Activated gamma-delta T cell (primary cell): ENCODE measurements at regions not wholly inside any gene's neighbourhood (a gene's known extent, or its start where the extent isn't known, plus 50 kb on each side); places are given as distances from the start of the nearest gene placed in this dataset.

Source experiments
- DNase-seq: peaks from one replicate; lab custom pipeline; 2025; lab: John Stamatoyannopoulos, UW

- no peak for DNase-seq
These were observed 760.9 kb upstream of the WWC1 start for GRCh38 chr5:167530548-167530947.

GRCh38 chr5:167533814-167534795 lies 757.3 kb upstream of the WWC1 start:
- no peak for DNase-seq

- no peak for DNase-seq
These were observed 751.7 kb upstream of the WWC1 start for GRCh38 chr5:167539747-167540146.

GRCh38 chr5:167546270-167546669 lies 745.2 kb upstream of the WWC1 start:
- no peak for DNase-seq

- DNase-seq = no peak
These were observed 739.1 kb upstream of the WWC1 start for GRCh38 chr5:167552356-167552755.

- DNase-seq = no peak
These were observed 737.9 kb upstream of the WWC1 start for GRCh38 chr5:167553511-167553910.

- DNase-seq = no peak
These were observed 736.7 kb upstream of the WWC1 start for GRCh38 chr5:167554564-167555290.

- DNase-seq = no peak
These were observed 735.8 kb upstream of the WWC1 start for GRCh38 chr5:167555565-167556166.

GRCh38 chr5:167557359-167557758 lies 734.1 kb upstream of the WWC1 start:
- DNase-seq = no peak

GRCh38 chr5:167561796-167562195 lies 729.6 kb upstream of the WWC1 start:
- no peak for DNase-seq

GRCh38 chr5:167564275-167564674 lies 727.2 kb upstream of the WWC1 start:
- no peak for DNase-seq

GRCh38 chr5:167565189-167565954 lies 726.1 kb upstream of the WWC1 start:
- no peak for DNase-seq

GRCh38 chr5:167570431-167570830 lies 721.0 kb upstream of the WWC1 start:
- no peak for DNase-seq

GRCh38 chr5:167571824-167572223 lies 719.6 kb upstream of the WWC1 start:
- no peak for DNase-seq

- DNase-seq = no peak
These were observed 717.9 kb upstream of the WWC1 start for GRCh38 chr5:167573370-167574127.

- DNase-seq = no peak
These were observed 717.0 kb upstream of the WWC1 start for GRCh38 chr5:167574464-167574863.

GRCh38 chr5:167575330-167575729 lies 716.1 kb upstream of the WWC1 start:
- no peak for DNase-seq

GRCh38 chr5:167576126-167576525 lies 715.3 kb upstream of the WWC1 start:
- no peak for DNase-seq

- DNase-seq = no peak
These were observed 714.5 kb upstream of the WWC1 start for GRCh38 chr5:167576897-167577296.

GRCh38 chr5:167577616-167578015 lies 713.8 kb upstream of the WWC1 start:
- DNase-seq = no peak
